ENCODE measurements at regions not wholly inside any gene's neighbourhood (a gene's known extent, or its start where the extent isn't known, plus 50 kb on each side); places are given as distances from the start of the nearest gene placed in this dataset.

DNA sequence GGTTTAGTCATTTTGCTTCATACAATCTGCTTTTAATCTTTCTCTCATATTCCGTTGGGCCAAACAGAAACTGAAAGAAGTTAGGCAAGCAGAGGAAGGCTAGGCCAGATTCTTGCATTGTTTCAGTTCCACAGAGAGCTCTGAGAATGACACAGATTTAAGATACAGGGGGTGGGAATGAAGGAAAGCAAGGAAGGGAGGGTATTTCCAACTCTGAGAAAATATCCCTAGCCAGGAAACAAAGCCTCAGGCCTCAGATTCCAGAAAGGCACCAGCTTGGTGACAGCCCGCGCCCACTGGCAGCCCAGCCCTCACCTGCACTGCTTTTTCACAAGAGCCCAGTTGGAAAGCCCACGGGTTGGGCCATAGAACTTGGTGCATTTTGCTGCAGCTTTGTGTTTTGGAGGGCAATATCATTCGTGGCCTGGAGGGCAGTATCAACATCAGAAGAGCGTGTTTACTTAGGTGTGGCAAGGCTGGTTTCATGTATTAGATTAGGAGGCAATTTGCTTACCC is 63.5 kb downstream of the ENC1 start:
- DNase-seq, result no peak

DNA sequence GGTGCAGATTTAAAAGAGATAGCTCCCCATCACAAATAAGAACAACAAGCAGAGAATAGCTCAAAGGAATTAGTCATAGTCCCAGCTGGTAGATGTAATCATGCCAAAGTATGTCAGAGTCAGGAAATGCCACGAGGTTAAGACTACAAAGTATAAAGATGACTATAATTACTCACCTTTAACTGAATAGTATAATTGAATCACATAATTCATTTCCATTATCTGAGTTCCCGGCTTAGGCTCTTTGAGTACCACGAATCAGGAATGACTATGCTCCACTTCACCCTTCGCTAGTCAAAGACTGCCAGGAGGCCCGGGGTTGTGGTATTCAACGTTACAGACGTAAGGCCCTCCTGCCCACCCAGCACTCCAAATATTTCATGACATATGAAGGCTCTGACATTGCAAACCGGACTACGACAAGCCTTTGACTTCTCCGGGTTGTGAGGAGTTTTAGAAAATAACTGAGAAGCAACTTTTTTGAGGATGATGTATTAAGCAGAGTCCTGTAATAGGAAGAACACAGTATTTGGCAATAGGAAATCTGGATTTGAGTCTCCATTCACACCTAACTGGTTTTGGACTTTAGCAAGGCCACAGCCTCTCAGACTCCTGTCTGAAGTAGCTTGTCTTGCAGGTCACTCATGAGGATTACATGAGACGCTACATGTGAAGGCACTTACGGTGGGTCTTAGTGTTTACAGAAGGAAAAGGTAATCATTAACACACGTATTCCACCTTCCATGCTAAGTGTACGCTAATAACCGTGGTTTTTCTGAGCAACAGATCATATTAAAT is 64.6 kb downstream of the ENC1 start:
- no peak for DNase-seq

DNA sequence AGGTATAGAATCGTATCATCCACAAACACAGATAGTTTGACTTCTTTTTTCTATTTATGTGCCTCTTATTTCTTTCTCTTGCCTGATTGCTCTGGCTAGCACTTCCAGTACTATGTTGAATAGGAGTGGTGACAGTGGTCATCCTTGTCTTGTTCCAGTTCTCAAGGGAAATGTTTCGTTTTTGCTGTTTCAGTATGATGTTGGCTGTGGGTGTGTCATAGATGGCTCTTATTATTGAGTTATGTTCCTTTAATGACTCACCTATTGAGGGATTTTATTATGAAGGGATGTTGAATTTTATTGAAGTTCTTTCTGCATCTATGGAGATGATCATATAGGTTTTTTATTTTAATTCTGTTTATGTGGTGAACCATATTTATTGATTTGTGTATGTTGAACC is 70.3 kb downstream of the ENC1 start:
- no peak for DNase-seq

DNA sequence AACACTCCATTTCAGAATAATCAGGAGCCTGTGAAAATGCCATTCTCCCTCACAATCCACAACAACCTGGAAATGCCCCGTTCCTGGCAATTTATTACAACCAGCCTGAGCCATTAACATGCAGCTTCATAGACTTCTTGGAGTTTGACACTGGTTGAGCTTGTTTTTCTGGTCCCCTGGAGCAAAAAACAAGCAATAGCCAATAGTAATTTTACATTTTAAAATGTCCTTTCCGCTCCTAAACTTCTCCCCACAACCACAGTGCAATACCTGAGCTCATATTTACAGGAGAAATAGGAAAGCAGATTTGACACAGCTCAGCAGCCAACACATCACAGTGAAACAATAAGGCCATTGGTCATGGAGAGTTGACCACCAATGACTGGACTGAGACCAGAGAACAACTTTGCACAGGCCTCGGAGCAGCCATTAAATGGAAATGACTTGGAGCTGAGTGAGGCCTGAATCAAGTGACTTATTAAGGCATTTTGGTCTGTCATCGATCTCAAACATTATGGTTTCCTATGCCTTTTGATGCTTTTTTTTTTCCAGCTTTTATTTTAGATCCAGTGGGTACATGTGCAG is 73.0 kb downstream of the ENC1 start:
- no peak for DNase-seq

DNA sequence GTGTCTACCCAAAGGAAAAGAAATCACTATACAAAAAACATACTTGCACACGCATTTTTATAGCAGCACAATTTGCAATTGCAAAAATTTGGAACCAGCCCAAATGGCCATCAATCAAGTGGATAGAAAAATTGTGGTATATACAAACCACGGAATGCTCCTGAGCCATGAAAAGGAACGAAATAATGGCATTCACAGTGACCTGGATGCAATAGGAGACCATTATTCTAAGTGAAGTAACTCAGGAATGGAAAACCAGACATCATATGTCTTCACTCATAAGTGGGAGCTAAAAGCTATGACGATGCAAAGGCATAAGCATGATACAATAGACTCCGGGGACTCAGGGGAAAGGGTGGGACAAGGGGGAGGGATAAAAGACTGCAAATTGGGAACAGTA is 78.4 kb downstream of the ENC1 start:
- DNase-seq, result no peak

DNA sequence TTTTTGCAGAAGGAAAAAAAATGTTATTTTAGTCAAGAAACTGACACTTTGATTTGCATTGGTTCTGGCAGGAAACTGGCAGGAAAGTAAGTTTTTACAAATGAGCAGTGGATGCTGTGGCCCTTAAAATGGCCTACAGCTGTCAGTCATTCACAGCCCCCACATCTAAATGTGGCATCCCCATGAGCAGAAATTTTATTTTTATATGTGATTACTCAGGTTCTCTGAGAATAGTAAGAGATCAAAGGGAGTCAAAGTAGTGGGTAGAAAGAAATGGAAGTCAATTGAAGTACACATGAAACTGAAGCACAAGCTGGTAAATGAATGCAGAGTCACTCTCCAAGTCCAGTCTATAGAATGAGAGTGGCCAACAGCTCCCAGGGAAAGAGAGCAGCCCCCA is 80.3 kb downstream of the ENC1 start:
- no peak for DNase-seq

DNA sequence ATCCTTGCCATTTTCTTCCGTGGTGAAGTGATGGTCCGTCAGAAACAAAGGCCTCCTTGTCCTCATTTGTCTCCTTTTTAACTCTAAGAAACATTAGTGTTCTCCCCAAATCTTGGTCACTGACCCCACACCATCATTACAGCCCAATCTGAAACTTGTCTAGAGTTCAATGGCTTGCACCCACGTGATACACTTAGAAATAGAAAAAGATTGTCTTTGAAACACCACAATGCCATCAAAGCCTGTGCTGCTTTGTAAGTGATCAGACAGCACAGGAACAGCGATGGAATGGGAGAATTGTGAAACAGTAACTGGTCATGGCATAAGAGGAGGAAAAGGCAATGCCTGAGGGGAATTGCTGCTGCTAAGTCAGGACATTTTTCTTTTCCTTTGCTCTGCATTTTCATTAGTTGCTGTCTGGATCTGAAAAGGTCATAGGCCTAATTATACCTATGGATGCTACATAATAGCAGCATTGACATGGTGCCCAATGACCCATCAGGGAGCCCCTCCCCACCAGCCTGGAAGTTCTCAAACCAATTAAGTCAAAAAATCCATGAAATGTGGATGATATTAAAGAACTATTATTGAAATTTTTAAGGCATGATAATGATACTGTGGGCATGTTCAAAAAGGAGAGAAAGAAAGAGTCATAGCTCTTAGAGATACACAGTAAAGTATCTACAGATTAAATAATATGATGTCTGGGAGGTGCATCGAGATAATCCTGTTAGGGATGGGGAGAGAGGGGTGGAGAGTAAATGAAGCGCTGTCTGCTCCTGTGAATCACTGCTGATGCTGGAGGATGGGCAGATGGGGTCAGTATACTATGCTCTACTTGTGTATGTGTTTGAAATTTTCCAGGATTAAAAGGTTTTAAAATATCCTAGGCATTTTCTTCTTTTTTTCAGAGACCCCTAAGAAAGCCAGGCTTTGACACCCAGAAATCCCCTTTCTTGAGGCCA is 83.6 kb downstream of the ENC1 start:
- DNase-seq, result no peak

DNA sequence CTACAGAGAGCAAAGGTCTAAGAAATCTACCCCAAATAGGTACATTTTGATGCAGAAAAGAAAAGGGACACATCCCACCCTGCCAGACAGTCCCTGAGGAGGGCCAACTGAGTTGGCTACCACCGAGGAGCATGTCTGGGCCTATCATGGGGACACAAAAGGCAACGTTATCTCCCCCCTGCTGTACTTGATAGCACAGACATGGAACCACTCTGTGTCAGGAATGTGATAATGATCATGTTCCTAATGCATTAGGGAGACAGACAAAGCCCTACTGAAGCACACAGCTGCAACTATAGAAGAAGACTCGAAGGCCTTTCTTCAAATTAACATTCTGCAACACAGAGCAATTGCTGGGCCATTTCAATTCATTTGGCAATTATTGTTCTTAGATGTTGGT is 84.5 kb downstream of the ENC1 start:
- no peak for DNase-seq

DNA sequence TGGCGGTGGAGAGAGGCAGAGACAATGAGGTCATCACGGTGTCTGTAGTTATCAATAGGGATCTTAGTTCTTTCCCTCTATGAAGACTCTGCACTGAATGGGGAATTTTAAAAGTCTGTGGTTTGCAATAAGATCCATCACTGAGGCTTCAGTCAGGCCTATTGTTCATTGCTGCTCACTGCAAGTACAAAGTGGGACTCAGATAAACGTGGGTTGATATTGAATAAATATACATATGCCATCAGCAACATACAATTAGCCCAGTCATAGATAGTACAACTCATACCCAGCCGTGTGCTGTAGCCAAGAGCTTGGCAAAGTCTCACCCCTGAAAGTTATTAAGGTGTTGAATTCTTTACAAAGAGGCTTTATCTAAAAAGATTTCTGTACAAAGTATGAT is 88.4 kb downstream of the ENC1 start:
- DNase-seq, result no peak

DNA sequence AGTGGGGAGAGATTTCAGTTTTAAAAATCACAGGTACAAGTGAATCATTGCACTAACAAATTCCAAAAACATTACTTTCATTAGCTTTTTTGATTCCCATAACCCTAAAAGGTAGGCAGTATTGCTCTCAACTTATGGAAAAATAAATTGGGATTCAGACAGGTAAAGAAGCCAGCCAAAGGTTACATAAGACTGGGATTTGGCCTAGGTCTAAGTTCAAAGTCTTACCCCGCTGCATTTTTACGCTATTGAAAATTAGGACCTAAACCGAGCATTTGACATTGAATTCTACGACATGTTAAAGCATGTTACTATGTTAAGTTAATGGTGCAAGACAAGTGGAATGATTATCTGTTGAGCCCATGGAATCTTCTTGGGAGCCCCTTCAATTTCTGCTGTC is 89.6 kb downstream of the ENC1 start:
- no peak for DNase-seq

DNA sequence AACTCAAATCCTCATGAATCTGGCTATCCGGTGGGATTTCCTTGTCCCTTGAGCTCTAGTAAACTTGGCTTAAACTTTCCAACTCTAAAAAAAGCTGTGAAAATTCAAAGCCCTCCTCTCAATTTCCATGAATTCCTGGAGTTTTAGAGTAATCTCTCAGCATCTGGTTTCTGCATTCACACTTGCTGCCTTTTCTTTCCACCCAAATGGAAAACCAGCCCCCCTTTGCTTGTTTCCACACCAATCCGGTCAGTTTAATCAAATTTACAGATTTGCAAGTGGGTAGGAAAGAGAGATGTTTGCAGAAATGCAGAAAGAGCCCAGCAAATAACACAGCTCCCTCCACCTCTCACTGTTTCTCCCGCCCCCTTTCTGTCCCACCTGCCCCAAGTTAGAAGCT is 91.1 kb downstream of the ENC1 start:
- DNase-seq, result no peak

DNA sequence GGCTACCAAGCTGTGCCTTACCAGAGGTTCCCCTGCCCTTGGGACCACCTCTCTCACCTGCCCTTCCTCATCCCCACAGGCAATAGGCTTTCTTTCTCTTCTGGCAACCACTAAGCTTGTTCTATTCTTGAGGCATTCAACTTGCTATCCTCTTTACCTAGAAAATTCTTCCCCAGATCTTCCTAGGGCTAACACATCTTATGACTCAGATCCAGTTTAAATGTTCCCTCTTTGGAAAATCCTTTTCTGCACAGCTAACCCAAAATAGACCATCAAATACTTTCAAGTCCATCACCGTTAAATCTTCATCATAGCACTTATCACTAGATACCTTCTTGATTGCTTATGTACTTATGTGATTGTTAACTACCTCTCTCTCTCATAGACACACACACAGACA is 93.7 kb downstream of the ENC1 start:
- DNase-seq, result no peak

DNA sequence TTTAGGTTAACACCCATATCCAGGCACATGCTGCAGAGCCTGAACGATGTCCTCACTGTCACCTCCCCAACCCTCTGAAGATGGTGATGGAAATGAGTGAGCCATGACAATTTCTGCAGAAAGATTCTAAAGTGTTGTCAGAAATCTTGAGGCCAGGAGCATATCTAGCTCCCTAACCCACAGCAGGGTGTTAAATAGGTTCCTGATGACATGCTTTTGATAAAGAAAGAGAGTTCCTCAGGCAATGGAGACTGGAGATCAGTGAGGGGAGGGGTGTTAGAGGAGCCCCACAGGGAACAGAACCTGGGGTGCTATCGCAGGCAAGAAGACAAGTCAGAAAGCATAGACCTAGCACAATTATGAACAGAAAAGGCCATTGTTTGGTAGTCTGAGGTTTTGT is 95.7 kb downstream of the ENC1 start:
- DNase-seq, result no peak

DNA sequence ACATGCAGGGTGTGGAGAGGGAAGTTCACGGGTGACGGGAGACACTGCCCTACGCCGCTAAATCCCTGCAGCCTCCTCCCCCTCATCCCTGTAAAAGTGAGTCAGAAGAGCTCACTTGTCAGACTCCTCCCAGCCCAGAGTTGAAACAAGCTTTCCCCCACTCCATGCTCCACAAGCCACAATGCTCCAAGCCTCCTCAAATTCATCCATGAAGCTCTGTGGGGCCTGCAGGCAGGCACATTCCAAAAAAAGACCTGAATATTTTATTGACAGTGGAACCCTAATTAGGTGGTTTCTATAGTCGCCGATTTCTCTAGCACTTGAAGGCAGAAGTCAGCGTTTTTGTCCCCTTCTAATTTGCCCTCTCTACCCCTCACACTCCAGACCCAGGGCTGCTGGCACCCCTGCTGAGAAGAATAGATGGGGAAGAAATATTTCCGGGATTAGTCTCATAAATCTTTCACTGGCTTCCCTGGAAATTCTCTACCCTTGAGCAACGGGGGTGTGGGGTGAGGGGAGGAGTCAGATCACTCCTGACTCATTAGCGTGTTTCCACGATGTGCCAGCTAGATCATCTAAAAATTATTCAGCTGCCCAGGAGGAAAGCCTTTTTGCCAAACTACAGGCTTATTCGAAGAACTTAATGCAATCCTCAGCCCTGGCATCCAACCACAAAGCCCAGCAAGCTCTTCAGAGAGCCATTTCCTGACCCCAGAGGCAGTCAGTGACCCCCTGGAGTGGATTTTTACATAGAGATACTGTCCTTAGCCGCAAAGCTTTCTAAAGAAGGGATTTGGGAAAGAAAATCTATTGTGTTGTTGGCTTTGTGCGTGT is 97.1 kb downstream of the ENC1 start:
- DNase-seq, result no peak

DNA sequence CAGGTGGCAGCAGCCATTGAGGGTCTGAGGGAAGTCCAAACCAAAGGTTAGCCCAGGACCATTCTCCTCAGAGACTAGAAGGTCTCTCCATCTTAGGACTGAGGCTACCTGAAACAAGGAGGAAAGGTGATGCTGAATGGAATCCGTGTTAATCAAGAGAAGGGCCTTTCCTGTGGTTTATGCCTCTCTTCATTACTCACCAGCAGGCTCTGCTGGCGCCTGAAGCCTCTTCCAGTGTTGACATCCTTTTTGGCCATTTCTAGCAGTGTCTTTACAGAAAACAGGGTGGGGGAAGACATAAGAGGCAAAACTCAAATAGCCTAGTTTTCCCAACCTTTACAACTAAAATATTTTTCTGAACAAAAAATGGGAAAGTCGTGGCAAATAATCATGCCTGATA is 98.0 kb downstream of the ENC1 start:
- DNase-seq, result no peak

DNA sequence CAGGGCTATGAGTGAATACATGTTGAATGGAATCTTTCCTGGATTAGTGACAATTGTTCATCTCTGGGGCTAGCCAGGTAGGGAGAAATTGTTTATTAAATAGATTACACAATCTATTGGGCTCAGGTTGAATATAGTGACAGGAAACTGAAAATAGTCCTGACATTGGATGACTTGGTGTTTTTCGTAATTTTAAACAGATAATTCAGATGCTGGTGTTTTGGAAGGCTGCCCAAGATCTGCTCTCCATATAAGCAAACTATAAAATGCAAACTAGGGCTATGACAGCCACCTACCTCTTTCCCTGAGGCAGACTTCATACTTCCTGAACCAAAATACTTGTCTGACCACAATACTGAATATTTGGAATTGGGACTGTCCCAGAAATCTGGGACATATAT is 99.1 kb downstream of the ENC1 start:
- peak; percentile 25 for DNase-seq

DNA sequence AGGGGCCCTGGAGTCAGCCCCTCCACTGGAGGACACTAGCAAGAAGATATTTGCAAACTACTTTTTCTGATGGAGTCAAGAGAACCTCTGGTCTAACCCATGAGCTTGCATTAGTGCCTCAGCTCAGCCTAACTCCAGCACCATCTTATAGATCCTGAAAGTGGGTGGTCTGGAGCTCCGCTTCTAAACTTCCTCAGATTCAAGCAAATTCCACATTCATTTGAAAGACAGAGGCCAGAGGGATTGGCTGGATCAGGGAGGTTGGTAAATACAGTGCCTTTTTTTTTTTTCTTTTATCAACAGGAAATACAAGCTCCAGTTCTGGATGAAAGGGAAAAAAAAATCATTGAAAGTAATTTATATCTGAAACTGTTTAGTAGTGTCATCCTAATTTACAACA is 99.9 kb downstream of the ENC1 start:
- DNase-seq, result no peak

DNA sequence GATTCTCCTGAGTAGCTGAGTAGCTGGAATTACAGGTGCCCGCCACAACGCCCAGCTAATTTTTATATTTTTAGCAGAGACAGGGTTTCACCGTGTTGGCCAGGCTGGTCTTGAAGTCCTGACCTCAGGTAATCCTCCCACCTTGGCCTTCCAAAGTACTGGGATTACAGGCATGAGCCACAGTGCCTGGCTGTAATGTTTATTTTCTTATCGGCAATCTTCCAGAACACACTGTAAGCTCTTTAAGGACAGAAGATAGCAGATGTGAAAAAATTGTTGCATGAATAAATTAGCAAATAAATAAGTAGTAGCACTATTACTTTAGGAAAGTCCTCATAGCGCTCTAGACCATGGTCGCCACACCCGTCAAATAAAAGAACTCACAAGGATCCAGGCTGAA is 100.5 kb downstream of the ENC1 start:
- no peak for DNase-seq

DNA sequence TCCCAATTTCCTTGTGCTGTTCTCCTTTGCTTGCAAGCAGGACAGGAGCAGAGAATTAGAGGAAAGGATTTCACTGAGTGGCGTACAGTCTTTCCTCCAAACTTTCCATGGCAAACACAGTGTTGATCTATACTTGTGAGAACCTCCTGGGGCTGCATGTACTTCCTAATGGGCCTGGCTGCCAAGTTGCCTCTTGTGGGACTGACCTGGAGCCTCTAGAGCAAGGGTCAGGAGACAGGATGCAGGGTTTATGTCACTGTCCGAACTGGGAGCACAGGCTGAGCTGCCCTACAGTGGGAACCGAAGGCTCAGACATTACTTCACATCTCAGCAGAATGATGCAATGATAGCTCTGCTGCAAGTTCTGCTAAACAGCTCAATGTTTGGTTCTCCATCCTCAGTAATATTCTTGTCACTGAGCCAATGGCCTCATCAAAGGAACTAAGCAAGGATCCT is 102.3 kb downstream of the ENC1 start:
- no peak for DNase-seq

DNA sequence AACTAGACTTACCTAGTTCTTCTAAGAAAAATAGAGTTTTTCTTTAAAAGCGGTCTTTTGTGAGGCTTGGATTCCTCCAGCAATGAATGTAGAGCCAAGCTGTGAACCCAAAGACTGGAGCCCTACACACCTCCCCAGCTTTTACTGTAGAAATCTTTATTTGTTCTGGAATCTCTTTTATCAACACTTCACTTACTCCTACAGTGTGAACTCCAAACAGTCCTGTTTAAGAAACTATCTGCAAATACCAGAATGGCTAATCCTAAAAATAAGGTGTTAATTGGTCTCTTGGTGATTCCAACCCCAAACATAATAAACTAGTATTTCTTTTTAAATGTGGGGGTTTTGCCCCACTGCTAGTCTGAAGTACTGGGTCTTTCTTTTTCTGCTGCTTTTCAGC is 103.9 kb downstream of the ENC1 start:
- DNase-seq, result no peak

DNA sequence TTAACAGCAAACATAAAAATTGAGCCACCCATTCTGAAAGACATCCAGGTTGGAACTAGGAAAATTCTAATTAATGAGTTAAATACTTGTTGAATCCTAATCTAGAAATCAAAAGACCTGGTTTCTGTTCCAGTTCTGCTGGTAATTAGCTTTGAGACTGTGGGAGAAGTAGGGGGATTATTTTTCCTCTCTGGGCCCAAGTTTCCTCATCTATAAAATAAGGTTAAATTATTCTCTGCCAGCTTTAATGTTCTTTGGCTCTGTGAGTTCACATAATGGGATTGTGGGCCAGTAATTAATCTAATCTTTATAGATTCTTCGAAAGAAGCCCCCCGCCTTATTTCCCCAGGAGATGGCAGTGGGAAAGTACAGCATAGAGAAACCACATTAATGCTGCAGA is 104.6 kb downstream of the ENC1 start:
- peak; percentile 1 for DNase-seq

DNA sequence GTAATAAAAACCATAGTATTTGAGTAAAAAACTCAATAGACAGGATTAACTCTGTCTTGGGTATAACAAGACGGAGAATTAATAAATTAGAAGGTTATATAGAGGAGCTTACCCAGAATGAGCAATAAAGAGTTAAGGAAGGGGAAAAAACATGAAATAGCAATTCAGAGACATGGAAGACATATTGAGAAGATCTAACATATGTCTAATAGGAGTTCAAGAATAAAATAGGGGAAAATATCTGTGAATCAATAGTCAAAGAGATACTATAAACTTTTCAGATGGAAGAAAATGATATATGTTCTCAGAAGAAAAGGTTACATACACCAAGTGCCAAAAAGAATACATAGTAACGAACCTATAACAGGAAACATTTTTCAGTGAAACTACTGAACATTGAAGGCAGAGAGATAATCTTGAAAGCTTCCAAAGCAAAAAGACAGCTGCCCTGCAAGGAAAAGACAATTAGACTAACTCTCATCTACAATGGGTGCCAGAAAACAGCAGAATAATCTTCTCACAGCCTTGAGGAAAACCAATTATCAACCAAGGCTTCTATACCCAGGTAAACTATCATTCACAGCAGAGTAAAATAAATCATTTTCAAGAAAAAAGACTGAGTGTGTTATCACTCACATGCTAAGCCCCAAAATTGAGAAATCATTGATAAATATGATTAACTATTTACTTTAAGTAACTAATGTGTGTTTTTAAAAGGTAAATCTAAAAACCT is 106.0 kb downstream of the ENC1 start:
- no peak for DNase-seq

Measured in NCI-H526 treated with DMSO at 0.1 percent for 48 hours (cell line).